Fibroblast of lung (primary cell): ENCODE measurements at regions not wholly inside any gene's neighbourhood (a gene's known extent, or its start where the extent isn't known, plus 50 kb on each side); places are given as distances from the start of the nearest gene placed in this dataset.

Experiments used
- EZH2 ChIP-seq: IDR thresholded peaks from 2 replicates; pipeline ENCODE4 v1.5.1; 2012; ENCODE audit warnings: low read length, control low read depth, mild to moderate bottlenecking; ENCODE audit errors: missing control alignments
- TF ChIP-seq, protein P1 (sequence below), 2 donors: IDR thresholded peaks in 1 of 2; conservative IDR thresholded peaks in 1 of 2; 1 replicate in 1 of 2; 2 replicates in 1 of 2; pipeline ENCODE4 v1.5.1; 2011 to 2012; ENCODE audit warnings: low read length in 2 of 2, control low read depth in 1 of 2, inconsistent platforms in 1 of 2, low read depth in 1 of 2, mild to moderate bottlenecking in 1 of 2

- TF ChIP-seq EZH2: no peak
- TF ChIP-seq, protein P1, sequence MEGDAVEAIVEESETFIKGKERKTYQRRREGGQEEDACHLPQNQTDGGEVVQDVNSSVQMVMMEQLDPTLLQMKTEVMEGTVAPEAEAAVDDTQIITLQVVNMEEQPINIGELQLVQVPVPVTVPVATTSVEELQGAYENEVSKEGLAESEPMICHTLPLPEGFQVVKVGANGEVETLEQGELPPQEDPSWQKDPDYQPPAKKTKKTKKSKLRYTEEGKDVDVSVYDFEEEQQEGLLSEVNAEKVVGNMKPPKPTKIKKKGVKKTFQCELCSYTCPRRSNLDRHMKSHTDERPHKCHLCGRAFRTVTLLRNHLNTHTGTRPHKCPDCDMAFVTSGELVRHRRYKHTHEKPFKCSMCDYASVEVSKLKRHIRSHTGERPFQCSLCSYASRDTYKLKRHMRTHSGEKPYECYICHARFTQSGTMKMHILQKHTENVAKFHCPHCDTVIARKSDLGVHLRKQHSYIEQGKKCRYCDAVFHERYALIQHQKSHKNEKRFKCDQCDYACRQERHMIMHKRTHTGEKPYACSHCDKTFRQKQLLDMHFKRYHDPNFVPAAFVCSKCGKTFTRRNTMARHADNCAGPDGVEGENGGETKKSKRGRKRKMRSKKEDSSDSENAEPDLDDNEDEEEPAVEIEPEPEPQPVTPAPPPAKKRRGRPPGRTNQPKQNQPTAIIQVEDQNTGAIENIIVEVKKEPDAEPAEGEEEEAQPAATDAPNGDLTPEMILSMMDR (conservative IDR thresholded peaks at IDR 0.05 in 1 of 2, IDR thresholded peaks at IDR 0.05 in 1 of 2; ENCODE audit: low read depth in 1 of 2, low read length in 2 of 2): no peak
These were observed 1239.8 kb upstream of the MIR17HG start for GRCh38 chr13:90107661-90108060.
